ENCODE measurements at regions not wholly inside any gene's neighbourhood (a gene's known extent, or its start where the extent isn't known, plus 50 kb on each side); places are given as distances from the start of the nearest gene placed in this dataset.

DNA sequence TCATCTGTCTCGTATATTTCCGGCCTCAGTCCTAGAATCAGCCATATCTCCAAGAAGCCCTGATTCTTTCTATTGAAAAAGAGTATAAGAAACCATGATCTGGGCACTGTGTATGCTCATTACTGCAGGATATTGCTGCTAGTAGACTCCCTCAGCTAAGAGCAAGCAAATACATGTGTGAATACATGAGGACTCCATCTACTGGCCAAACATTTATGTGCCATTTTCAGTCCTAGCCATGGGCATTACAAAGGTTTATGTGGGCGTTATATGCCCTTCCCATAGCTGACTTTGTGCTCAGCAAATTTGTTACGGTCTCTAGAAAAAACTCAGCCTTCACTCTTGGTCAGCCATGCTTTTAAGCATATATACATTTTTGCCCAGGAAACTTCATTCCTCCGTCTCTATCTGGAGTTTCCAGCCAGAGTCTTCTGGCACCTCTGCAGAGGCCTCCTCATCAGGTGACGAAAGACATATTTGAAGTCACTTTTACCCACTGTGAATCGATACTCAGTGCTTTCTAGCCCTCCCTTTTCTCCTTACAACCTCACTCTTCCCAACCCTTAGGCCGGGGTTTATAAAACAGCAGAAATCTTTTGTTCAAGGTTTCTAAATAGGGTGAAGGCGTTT is 1495.6 kb upstream of the CDH6 start:
- H3K36me3 ChIP-seq, result no peaks in the 10 kb centered on the region
- no peak overlapping the region for H3K4me3 ChIP-seq
- TF ChIP-seq POLR2AphosphoS5 (IDR thresholded peaks at IDR 0.05), result no peak
- TF ChIP-seq, protein P1, sequence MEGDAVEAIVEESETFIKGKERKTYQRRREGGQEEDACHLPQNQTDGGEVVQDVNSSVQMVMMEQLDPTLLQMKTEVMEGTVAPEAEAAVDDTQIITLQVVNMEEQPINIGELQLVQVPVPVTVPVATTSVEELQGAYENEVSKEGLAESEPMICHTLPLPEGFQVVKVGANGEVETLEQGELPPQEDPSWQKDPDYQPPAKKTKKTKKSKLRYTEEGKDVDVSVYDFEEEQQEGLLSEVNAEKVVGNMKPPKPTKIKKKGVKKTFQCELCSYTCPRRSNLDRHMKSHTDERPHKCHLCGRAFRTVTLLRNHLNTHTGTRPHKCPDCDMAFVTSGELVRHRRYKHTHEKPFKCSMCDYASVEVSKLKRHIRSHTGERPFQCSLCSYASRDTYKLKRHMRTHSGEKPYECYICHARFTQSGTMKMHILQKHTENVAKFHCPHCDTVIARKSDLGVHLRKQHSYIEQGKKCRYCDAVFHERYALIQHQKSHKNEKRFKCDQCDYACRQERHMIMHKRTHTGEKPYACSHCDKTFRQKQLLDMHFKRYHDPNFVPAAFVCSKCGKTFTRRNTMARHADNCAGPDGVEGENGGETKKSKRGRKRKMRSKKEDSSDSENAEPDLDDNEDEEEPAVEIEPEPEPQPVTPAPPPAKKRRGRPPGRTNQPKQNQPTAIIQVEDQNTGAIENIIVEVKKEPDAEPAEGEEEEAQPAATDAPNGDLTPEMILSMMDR (IDR thresholded peaks at IDR 0.05), result no peak
- no peak for TF ChIP-seq POLR2A (IDR thresholded peaks at IDR 0.05; ENCODE audit: low read depth)
- no peak for TF ChIP-seq EP300 (IDR thresholded peaks at IDR 0.05)
- no peak overlapping the region for H3K27ac ChIP-seq (replicated peaks in 1 of 4)
- DNase-seq (ENCODE audit: extremely low spot score), result no peak
- no peaks in the 10 kb centered on the region for H3K27me3 ChIP-seq
- H3K9me3 ChIP-seq, result no peaks in the 10 kb centered on the region
- no peaks in the 10 kb centered on the region for H3K4me1 ChIP-seq
- intact Hi-C loops (cut with DNase I), result no loop called here
- 82% methylated on average over 9 of the region's 9 CpGs for WGBS

DNA sequence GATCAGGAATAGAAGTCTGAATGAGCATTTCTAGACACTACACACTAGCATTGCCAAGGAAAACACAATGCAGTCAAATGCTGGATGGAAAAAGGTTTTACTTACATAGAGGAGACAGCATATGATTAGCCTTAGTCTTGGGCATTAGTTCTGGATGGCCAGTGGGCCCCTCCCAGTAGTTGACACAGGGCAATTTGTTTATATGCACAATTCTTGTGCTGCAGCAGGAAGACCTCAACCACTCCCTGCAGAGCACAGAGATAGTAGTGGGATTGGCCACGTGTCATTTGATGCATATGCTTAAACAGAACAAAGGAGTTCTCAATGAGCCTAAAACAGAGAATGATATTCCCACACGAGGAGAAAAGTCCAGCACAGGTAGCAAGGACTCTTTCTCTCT is 1496.2 kb upstream of the CDH6 start:
- Histone ChIP-seq H3K4me1 (no peaks in the 10 kb centered on the region), H3K36me3 (no peaks in the 10 kb centered on the region), H3K27me3 (no peaks in the 10 kb centered on the region), H3K4me3 (no peak overlapping the region), H3K27ac (replicated peaks in 1 of 4) (no peak overlapping the region), H3K9me3 (no peaks in the 10 kb centered on the region)
- DNase-seq (ENCODE audit: extremely low spot score), result no peak
- TF ChIP-seq, protein P1 (IDR thresholded peaks at IDR 0.05), result no peak
- TF ChIP-seq POLR2A (IDR thresholded peaks at IDR 0.05; ENCODE audit: low read depth) (no peak), EP300 (IDR thresholded peaks at IDR 0.05) (no peak), POLR2AphosphoS5 (IDR thresholded peaks at IDR 0.05) (no peak)
- 67% methylated on average over 2 of the region's 2 CpGs for WGBS
- intact Hi-C loops (cut with DNase I), result no loop called here

DNA sequence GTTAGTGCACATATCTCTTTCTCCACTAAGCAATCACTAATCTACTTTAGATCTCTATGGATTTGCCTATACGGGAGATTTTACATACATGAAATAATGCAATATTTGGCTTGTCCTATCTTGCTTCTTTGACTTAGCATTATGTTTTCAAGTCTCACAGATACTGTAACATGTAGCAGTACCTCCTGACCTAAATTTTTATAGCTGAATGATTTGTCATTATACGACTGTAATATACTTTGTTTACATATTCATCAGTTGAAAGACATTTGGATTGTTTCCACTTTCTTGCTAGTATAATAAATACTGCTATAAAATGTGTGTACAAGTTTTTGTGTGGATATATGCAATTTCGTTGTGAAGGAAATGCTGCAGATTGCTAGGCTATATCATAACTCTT is 1520.8 kb upstream of the CDH6 start:
- no peaks in the 10 kb centered on the region for H3K4me1 ChIP-seq
- peaks cover 0 to 4% (median 0%) of the 10 kb centered on the region in 4 donors for H3K9me3 ChIP-seq
- no peak overlapping the region for H3K4me3 ChIP-seq
- intact Hi-C loops (cut with DNase I), result no loop called here
- TF ChIP-seq EP300 (IDR thresholded peaks at IDR 0.05) (no peak), POLR2AphosphoS5 (IDR thresholded peaks at IDR 0.05) (no peak), POLR2A (IDR thresholded peaks at IDR 0.05; ENCODE audit: low read depth) (no peak)
- TF ChIP-seq, protein P1 (IDR thresholded peaks at IDR 0.05), result no peak
- WGBS, result 39% methylated on average over 3 of the region's 3 CpGs
- DNase-seq (ENCODE audit: extremely low spot score), result no peak
- no peak overlapping the region for H3K27ac ChIP-seq (replicated peaks in 1 of 4)
- no peaks in the 10 kb centered on the region for H3K27me3 ChIP-seq
- no peaks in the 10 kb centered on the region for H3K36me3 ChIP-seq

DNA sequence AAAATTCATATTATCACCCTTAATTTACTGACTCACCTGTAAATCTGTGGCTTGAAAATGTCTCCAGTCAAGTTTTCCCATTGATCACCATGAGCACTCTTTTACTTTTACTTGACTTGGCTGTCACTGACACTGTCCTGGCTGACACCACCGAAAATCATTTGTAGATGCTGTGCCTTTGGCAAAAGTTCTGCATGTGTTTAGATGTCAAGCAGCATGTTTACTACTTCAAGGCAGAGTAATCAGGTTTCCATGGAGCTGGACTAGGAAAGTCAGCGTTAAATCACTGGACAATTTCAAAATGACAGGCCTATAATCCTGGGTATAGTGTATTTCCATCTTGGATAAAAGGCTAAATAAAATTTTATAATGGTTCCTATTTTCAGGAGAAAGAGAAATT is 1530.6 kb upstream of the CDH6 start:
- Histone ChIP-seq H3K27me3 (no peaks in the 10 kb centered on the region), H3K4me3 (no peak overlapping the region), H3K9me3 (no peaks in the 10 kb centered on the region), H3K27ac (replicated peaks in 1 of 4) (no peak overlapping the region), H3K4me1 (no peaks in the 10 kb centered on the region), H3K36me3 (no peaks in the 10 kb centered on the region)
- intact Hi-C loops (cut with DNase I), result no loop called here
- TF ChIP-seq POLR2A (IDR thresholded peaks at IDR 0.05; ENCODE audit: low read depth) (no peak), EP300 (IDR thresholded peaks at IDR 0.05) (no peak), POLR2AphosphoS5 (IDR thresholded peaks at IDR 0.05) (no peak)
- TF ChIP-seq, protein P1 (IDR thresholded peaks at IDR 0.05), result no peak
- DNase-seq (ENCODE audit: extremely low spot score), result no peak
- WGBS, result 59% methylated on average over 2 of the region's 2 CpGs

DNA sequence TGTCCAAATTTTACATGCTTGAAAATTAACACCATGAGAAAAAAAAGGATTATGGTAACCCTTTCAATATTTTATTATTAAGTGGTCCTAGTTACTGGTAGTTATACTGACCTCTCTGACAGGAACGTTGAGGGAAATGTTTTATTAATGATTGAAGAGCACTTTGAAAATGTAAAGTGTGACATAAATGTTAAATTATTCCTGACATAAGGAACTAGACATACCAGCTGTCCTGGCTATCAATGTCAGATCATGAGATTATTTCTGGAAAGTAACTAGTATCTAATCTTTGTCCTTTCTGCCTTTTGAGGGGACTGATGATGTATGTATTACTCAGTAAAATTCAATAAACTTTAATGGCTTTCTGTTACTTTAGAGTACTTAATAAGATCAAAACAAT is 1538.5 kb upstream of the CDH6 start:
- Histone ChIP-seq H3K4me3 (no peak overlapping the region), H3K4me1 (no peaks in the 10 kb centered on the region), H3K27me3 (no peaks in the 10 kb centered on the region), H3K27ac (replicated peaks in 1 of 4) (no peak overlapping the region), H3K9me3 (no peaks in the 10 kb centered on the region), H3K36me3 (no peaks in the 10 kb centered on the region)
- 28% methylated on average over 1 of the region's 1 CpG for WGBS
- no peak for TF ChIP-seq POLR2AphosphoS5 (IDR thresholded peaks at IDR 0.05)
- TF ChIP-seq EP300 (IDR thresholded peaks at IDR 0.05), result no peak
- TF ChIP-seq, protein P1 (IDR thresholded peaks at IDR 0.05), result no peak
- TF ChIP-seq POLR2A (IDR thresholded peaks at IDR 0.05; ENCODE audit: low read depth), result no peak
- no peak for DNase-seq (ENCODE audit: extremely low spot score)
- intact Hi-C loops (cut with DNase I), result no loop called here
